ENCODE measurements at regions not wholly inside any gene's neighbourhood (a gene's known extent, or its start where the extent isn't known, plus 50 kb on each side); places are given as distances from the start of the nearest gene placed in this dataset.

GRCh38 chr2:221931251-221931991, 359.3 kb upstream of the EPHA4 start:
- Histone ChIP-seq H3K4me2 (ENCODE audit: low read depth, low read length, poor library complexity, severe bottlenecking) (no peak overlapping the region), H3K27me3 (ENCODE audit: low read length) (no peaks in the 10 kb centered on the region), H3K4me3 (ENCODE audit: insufficient read depth, low read length, poor library complexity, severe bottlenecking) (no peak overlapping the region), H3K9me2 (replicated peaks; ENCODE audit: insufficient read depth, low read length) (no peaks in the 10 kb centered on the region), H2AFZ (ENCODE audit: low read depth, low read length, severe bottlenecking) (no peak overlapping the region), H3F3A (ENCODE audit: insufficient read depth) (no peaks in the 10 kb centered on the region), H3K9ac (ENCODE audit: low read length) (no peak overlapping the region), H3K36me3 (ENCODE audit: low read length) (no peaks in the 10 kb centered on the region), H3K27ac (ENCODE audit: low read depth, low read length) (no peak overlapping the region), H4K20me1 (ENCODE audit: low read depth, low read length) (no peaks in the 10 kb centered on the region), H3K9me3 (ENCODE audit: insufficient read depth, low read length) (no peaks in the 10 kb centered on the region), H3K79me2 (ENCODE audit: insufficient read depth, low read length) (no peaks in the 10 kb centered on the region)
- TF ChIP-seq EZH2phosphoT487 (conservative IDR thresholded peaks at IDR 0.05; ENCODE audit: low read length): no peak
- TF ChIP-seq, protein P1, sequence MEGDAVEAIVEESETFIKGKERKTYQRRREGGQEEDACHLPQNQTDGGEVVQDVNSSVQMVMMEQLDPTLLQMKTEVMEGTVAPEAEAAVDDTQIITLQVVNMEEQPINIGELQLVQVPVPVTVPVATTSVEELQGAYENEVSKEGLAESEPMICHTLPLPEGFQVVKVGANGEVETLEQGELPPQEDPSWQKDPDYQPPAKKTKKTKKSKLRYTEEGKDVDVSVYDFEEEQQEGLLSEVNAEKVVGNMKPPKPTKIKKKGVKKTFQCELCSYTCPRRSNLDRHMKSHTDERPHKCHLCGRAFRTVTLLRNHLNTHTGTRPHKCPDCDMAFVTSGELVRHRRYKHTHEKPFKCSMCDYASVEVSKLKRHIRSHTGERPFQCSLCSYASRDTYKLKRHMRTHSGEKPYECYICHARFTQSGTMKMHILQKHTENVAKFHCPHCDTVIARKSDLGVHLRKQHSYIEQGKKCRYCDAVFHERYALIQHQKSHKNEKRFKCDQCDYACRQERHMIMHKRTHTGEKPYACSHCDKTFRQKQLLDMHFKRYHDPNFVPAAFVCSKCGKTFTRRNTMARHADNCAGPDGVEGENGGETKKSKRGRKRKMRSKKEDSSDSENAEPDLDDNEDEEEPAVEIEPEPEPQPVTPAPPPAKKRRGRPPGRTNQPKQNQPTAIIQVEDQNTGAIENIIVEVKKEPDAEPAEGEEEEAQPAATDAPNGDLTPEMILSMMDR (IDR thresholded peaks at IDR 0.05; ENCODE audit: insufficient read depth, low read length, poor library complexity, severe bottlenecking): no peak

DNA sequence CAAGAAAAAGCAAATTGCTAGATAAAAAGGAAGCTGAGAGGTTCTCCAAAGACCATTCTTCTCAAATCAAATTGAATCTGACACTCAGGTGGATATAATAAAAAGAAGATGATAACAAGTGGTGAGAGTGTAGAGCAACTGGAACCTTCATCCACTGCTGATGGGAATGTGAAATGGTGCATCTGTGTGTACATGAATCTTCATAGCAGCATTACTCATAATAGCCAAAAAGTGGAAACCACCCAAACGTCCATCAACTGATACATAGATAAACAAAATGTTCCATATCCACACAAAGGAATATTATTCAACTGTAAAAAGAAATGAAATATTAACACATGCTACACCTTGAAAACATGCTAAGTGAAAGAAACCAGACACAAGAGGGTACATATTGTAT, 357.2 kb upstream of the EPHA4 start:
- H4K20me1 ChIP-seq (ENCODE audit: low read depth, low read length): no peaks in the 10 kb centered on the region
- no peak overlapping the region for H3K9ac ChIP-seq (ENCODE audit: low read length)
- H3K9me3 ChIP-seq (ENCODE audit: insufficient read depth, low read length): no peaks in the 10 kb centered on the region
- no peaks in the 10 kb centered on the region for H3F3A ChIP-seq (ENCODE audit: insufficient read depth)
- no peaks in the 10 kb centered on the region for H3K36me3 ChIP-seq (ENCODE audit: low read length)
- H3K9me2 ChIP-seq (replicated peaks; ENCODE audit: insufficient read depth, low read length): no peaks in the 10 kb centered on the region
- no peaks in the 10 kb centered on the region for H3K79me2 ChIP-seq (ENCODE audit: insufficient read depth, low read length)
- no peak overlapping the region for H3K4me3 ChIP-seq (ENCODE audit: insufficient read depth, low read length, poor library complexity, severe bottlenecking)
- TF ChIP-seq, protein P1 (IDR thresholded peaks at IDR 0.05; ENCODE audit: insufficient read depth, low read length, poor library complexity, severe bottlenecking): no peak
- no peak for TF ChIP-seq EZH2phosphoT487 (conservative IDR thresholded peaks at IDR 0.05; ENCODE audit: low read length)
- H2AFZ ChIP-seq (ENCODE audit: low read depth, low read length, severe bottlenecking): no peak overlapping the region
- no peak overlapping the region for H3K4me2 ChIP-seq (ENCODE audit: low read depth, low read length, poor library complexity, severe bottlenecking)
- no peaks in the 10 kb centered on the region for H3K27me3 ChIP-seq (ENCODE audit: low read length)
- H3K27ac ChIP-seq (ENCODE audit: low read depth, low read length): no peak overlapping the region

GRCh38 chr2:221926327-221926726, 354.2 kb upstream of the EPHA4 start:
- H3K36me3 ChIP-seq (ENCODE audit: low read length): no peaks in the 10 kb centered on the region
- H2AFZ ChIP-seq (ENCODE audit: low read depth, low read length, severe bottlenecking): no peak overlapping the region
- no peak overlapping the region for H3K27ac ChIP-seq (ENCODE audit: low read depth, low read length)
- no peaks in the 10 kb centered on the region for H3F3A ChIP-seq (ENCODE audit: insufficient read depth)
- H3K4me3 ChIP-seq (ENCODE audit: insufficient read depth, low read length, poor library complexity, severe bottlenecking): no peak overlapping the region
- H3K27me3 ChIP-seq (ENCODE audit: low read length): no peaks in the 10 kb centered on the region
- no peaks in the 10 kb centered on the region for H3K9me3 ChIP-seq (ENCODE audit: insufficient read depth, low read length)
- TF ChIP-seq, protein P1 (IDR thresholded peaks at IDR 0.05; ENCODE audit: insufficient read depth, low read length, poor library complexity, severe bottlenecking): no peak
- no peak for TF ChIP-seq EZH2phosphoT487 (conservative IDR thresholded peaks at IDR 0.05; ENCODE audit: low read length)
- no peak overlapping the region for H3K9ac ChIP-seq (ENCODE audit: low read length)
- no peak overlapping the region for H3K4me2 ChIP-seq (ENCODE audit: low read depth, low read length, poor library complexity, severe bottlenecking)
- H3K79me2 ChIP-seq (ENCODE audit: insufficient read depth, low read length): no peaks in the 10 kb centered on the region
- no peaks in the 10 kb centered on the region for H4K20me1 ChIP-seq (ENCODE audit: low read depth, low read length)
- no peaks in the 10 kb centered on the region; the same call in 1 of the 2 replicates for H3K9me2 ChIP-seq (replicated peaks; ENCODE audit: insufficient read depth, low read length)
